Neural progenitor cell (in vitro differentiated cells): ENCODE measurements at regions not wholly inside any gene's neighbourhood (a gene's known extent, or its start where the extent isn't known, plus 50 kb on each side); places are given as distances from the start of the nearest gene placed in this dataset.

Experiments
- CTCF ChIP-seq: fragments of 200-600 bp; sonication (generic); IDR thresholded peaks from 2 replicates; pipeline ENCODE4 v1.5.1; 2017; ENCODE audit warnings: antibody characterized with exemption, mild to moderate bottlenecking
- EZH2 ChIP-seq: fragments of 200-600 bp; sonication (generic); IDR thresholded peaks from 2 replicates; pipeline ENCODE4 v1.6.1; 2017; ENCODE audit warnings: antibody characterized with exemption, mild to moderate bottlenecking, moderate library complexity
- EZH2phosphoT487 ChIP-seq: fragments of 200-600 bp; sonication (generic); IDR thresholded peaks from 2 replicates; pipeline ENCODE4 v1.6.1; 2017; ENCODE audit warnings: antibody characterized with exemption

- no peak for TF ChIP-seq EZH2
- no peak for TF ChIP-seq CTCF
- TF ChIP-seq EZH2phosphoT487, result no peak
Observed at GRCh38 chr1:87426463-87427249, 98.0 kb downstream of the LMO4 start.
